ENCODE measurements at regions not wholly inside any gene's neighbourhood (a gene's known extent, or its start where the extent isn't known, plus 50 kb on each side); places are given as distances from the start of the nearest gene placed in this dataset.
A peak's percentile ranks its signal among the peaks of the same experiment; 100 is the strongest.
"Not testable (repeated sequence)": the region's sequence is repeated elsewhere in the genome, so short reads cannot be mapped to it uniquely, and the experiment has no call there.

DNA sequence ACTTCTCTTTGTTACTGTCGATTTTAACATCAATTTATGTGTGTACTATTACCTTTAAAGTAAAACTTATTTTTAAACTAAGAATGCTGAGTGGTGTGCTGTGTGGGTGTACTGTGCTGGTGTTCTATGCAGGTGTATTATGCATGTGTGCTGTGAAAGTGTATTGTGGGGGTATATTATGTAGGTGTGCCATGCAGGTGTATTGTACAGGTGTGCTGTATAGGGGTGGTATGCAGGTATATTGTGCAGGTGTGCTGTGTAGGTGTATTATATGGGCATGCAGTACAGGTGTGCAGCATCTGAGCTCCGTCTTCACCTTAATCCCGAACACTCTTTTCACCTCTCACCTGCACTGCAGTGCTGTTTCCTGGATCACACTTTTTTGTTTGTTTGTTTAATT lies 94.4 kb upstream of the SAMD11 start:
- intact Hi-C loops (cut with DNase I); H3K4me1 ChIP-seq (ENCODE audit: control insufficient read depth in 2 of 3, insufficient read depth in 2 of 3, low read depth in 1 of 3, low read length in 3 of 3); H3K9me3 ChIP-seq (ENCODE audit: control insufficient read depth in 2 of 3, insufficient read depth in 1 of 3, low read length in 3 of 3); H3K9ac ChIP-seq (ENCODE audit: low read length in 3 of 3); H3K27ac ChIP-seq (ENCODE audit: low read depth in 2 of 2, low read length in 2 of 2); DNase-seq; H3K4me3 ChIP-seq (ENCODE audit: low read length in 3 of 3); FAIRE-seq; H3K27me3 ChIP-seq (ENCODE audit: control insufficient read depth, insufficient read depth, low read length); H3K36me3 ChIP-seq (ENCODE audit: control insufficient read depth in 2 of 3, insufficient read depth in 3 of 3, low read length in 3 of 3): not testable (repeated sequence)

- H3K27me3 ChIP-seq (ENCODE audit: control insufficient read depth, insufficient read depth, low read length); DNase-seq; H3K4me3 ChIP-seq (ENCODE audit: low read length in 3 of 3); FAIRE-seq; H3K36me3 ChIP-seq (ENCODE audit: control insufficient read depth in 2 of 3, insufficient read depth in 3 of 3, low read length in 3 of 3); H3K9me3 ChIP-seq (ENCODE audit: control insufficient read depth in 2 of 3, insufficient read depth in 1 of 3, low read length in 3 of 3); intact Hi-C loops (cut with DNase I); H3K9ac ChIP-seq (ENCODE audit: low read length in 3 of 3); H3K4me1 ChIP-seq (ENCODE audit: control insufficient read depth in 2 of 3, insufficient read depth in 2 of 3, low read depth in 1 of 3, low read length in 3 of 3); H3K27ac ChIP-seq (ENCODE audit: low read depth in 2 of 2, low read length in 2 of 2): not testable (repeated sequence)
Measured at GRCh38 chr1:829932-830331, 93.8 kb upstream of the SAMD11 start.

- not testable (repeated sequence) for H3K27ac ChIP-seq (ENCODE audit: low read depth in 2 of 2, low read length in 2 of 2)
Measured at GRCh38 chr1:830750-831149, 93.0 kb upstream of the SAMD11 start.

DNA sequence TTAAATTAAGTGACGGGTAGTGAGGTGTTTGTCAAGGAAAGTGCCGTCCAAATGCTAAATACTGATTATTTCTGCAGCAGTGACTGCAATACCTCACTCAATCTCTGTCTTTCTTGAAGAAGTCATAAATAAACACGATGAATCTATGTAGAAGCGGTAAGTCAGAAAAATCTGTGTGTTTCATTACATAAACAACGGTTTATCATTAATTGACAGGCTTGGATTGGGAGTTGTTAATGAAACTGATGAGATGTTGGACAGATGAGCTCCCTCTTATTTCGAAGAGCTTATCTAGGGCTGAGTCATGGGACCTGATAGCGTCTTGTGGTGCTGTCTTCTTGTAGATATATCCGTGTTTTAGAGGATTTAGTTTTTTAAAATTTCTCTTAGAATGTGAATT lies 92.2 kb upstream of the SAMD11 start:
- DNase-seq (no peak), FAIRE-seq (no peak)
- Histone ChIP-seq H3K9ac (ENCODE audit: low read length in 3 of 3) (peak overlapping the region in 1 of 3 donors; percentile 15), H3K4me3 (ENCODE audit: low read length in 3 of 3) (no peak overlapping the region), H3K9me3 (ENCODE audit: control insufficient read depth in 2 of 3, insufficient read depth in 1 of 3, low read length in 3 of 3) (no peaks in the 10 kb centered on the region), H3K36me3 (ENCODE audit: control insufficient read depth in 2 of 3, insufficient read depth in 3 of 3, low read length in 3 of 3) (no peaks in the 10 kb centered on the region), H3K4me1 (ENCODE audit: control insufficient read depth in 2 of 3, insufficient read depth in 2 of 3, low read depth in 1 of 3, low read length in 3 of 3) (no peaks in the 10 kb centered on the region), H3K27me3 (ENCODE audit: control insufficient read depth, insufficient read depth, low read length) (no peaks in the 10 kb centered on the region), H3K27ac (ENCODE audit: low read depth in 2 of 2, low read length in 2 of 2) (no peak overlapping the region)
- intact Hi-C loops (cut with DNase I) = no loop called here
- TF ChIP-seq, protein P1, sequence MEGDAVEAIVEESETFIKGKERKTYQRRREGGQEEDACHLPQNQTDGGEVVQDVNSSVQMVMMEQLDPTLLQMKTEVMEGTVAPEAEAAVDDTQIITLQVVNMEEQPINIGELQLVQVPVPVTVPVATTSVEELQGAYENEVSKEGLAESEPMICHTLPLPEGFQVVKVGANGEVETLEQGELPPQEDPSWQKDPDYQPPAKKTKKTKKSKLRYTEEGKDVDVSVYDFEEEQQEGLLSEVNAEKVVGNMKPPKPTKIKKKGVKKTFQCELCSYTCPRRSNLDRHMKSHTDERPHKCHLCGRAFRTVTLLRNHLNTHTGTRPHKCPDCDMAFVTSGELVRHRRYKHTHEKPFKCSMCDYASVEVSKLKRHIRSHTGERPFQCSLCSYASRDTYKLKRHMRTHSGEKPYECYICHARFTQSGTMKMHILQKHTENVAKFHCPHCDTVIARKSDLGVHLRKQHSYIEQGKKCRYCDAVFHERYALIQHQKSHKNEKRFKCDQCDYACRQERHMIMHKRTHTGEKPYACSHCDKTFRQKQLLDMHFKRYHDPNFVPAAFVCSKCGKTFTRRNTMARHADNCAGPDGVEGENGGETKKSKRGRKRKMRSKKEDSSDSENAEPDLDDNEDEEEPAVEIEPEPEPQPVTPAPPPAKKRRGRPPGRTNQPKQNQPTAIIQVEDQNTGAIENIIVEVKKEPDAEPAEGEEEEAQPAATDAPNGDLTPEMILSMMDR (IDR thresholded peaks at IDR 0.05; ENCODE audit: borderline replicate concordance, extremely low read depth, insufficient read depth) = no peak

More at GRCh38 chr1:830750-831149, 93.0 kb upstream of the SAMD11 start:
- H3K36me3 ChIP-seq (ENCODE audit: control insufficient read depth in 2 of 3, insufficient read depth in 3 of 3, low read length in 3 of 3); H3K4me1 ChIP-seq (ENCODE audit: control insufficient read depth in 2 of 3, insufficient read depth in 2 of 3, low read depth in 1 of 3, low read length in 3 of 3); H3K4me3 ChIP-seq (ENCODE audit: low read length in 3 of 3); DNase-seq; H3K9ac ChIP-seq (ENCODE audit: low read length in 3 of 3); H3K27me3 ChIP-seq (ENCODE audit: control insufficient read depth, insufficient read depth, low read length); FAIRE-seq; intact Hi-C loops (cut with DNase I); H3K9me3 ChIP-seq (ENCODE audit: control insufficient read depth in 2 of 3, insufficient read depth in 1 of 3, low read length in 3 of 3): not testable (repeated sequence)

GRCh38 chr1:832136-832535 lies 91.6 kb upstream of the SAMD11 start:
- TF ChIP-seq, protein P1 (IDR thresholded peaks at IDR 0.05; ENCODE audit: borderline replicate concordance, extremely low read depth, insufficient read depth) = no peak
- no peaks in the 10 kb centered on the region for H3K4me1 ChIP-seq (ENCODE audit: control insufficient read depth in 2 of 3, insufficient read depth in 2 of 3, low read depth in 1 of 3, low read length in 3 of 3)
- H3K9me3 ChIP-seq (ENCODE audit: control insufficient read depth in 2 of 3, insufficient read depth in 1 of 3, low read length in 3 of 3) = no peaks in the 10 kb centered on the region
- no peaks in the 10 kb centered on the region for H3K36me3 ChIP-seq (ENCODE audit: control insufficient read depth in 2 of 3, insufficient read depth in 3 of 3, low read length in 3 of 3)
- H3K27ac ChIP-seq (ENCODE audit: low read depth in 2 of 2, low read length in 2 of 2) = no peak overlapping the region
- peak in 1 of 5 donors; percentile 16 for DNase-seq
- intact Hi-C loops (cut with DNase I) = no loop called here
- no peak overlapping the region for H3K4me3 ChIP-seq (ENCODE audit: low read length in 3 of 3)
- H3K27me3 ChIP-seq (ENCODE audit: control insufficient read depth, insufficient read depth, low read length) = no peaks in the 10 kb centered on the region
- FAIRE-seq = no peak
- H3K9ac ChIP-seq (ENCODE audit: low read length in 3 of 3) = no peak overlapping the region

GRCh38 chr1:833226-833625 lies 90.5 kb upstream of the SAMD11 start:
- H3K36me3 ChIP-seq (ENCODE audit: control insufficient read depth in 2 of 3, insufficient read depth in 3 of 3, low read length in 3 of 3); H3K4me1 ChIP-seq (ENCODE audit: control insufficient read depth in 2 of 3, insufficient read depth in 2 of 3, low read depth in 1 of 3, low read length in 3 of 3); H3K9ac ChIP-seq (ENCODE audit: low read length in 3 of 3); H3K27ac ChIP-seq (ENCODE audit: low read depth in 2 of 2, low read length in 2 of 2); H3K27me3 ChIP-seq (ENCODE audit: control insufficient read depth, insufficient read depth, low read length); H3K4me3 ChIP-seq (ENCODE audit: low read length in 3 of 3); H3K9me3 ChIP-seq (ENCODE audit: control insufficient read depth in 2 of 3, insufficient read depth in 1 of 3, low read length in 3 of 3); intact Hi-C loops (cut with DNase I); FAIRE-seq: not testable (repeated sequence)
- DNase-seq = peak in 3 of 5 donors; percentile 2 to 20 (median 17)

DNA sequence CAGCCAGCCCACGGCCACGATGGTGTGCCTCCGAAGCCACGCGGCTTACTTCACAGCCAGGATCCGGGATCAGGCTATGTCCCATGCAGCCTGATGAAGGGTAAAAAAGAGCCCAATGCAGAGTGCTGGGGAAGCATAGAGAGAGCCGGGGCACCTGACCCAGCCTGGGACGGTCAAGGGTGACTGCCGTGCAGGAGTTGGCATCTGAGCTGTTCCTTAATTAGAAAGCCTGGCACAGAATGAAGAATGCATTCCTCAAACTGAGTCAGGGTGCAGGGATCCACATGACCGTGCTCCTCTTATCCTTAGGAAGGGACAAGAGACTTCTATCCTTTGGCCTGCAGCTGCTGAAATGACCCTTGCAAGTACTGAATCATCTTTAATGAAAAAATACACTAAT lies 88.2 kb upstream of the SAMD11 start:
- intact Hi-C loops (cut with DNase I); H3K4me1 ChIP-seq (ENCODE audit: control insufficient read depth in 2 of 3, insufficient read depth in 2 of 3, low read depth in 1 of 3, low read length in 3 of 3); H3K27me3 ChIP-seq (ENCODE audit: control insufficient read depth, insufficient read depth, low read length); FAIRE-seq; H3K27ac ChIP-seq (ENCODE audit: low read depth in 2 of 2, low read length in 2 of 2); H3K9me3 ChIP-seq (ENCODE audit: control insufficient read depth in 2 of 3, insufficient read depth in 1 of 3, low read length in 3 of 3); H3K9ac ChIP-seq (ENCODE audit: low read length in 3 of 3); DNase-seq; H3K4me3 ChIP-seq (ENCODE audit: low read length in 3 of 3); H3K36me3 ChIP-seq (ENCODE audit: control insufficient read depth in 2 of 3, insufficient read depth in 3 of 3, low read length in 3 of 3): not testable (repeated sequence)
